Suppressor macrophage treated with lipopolysaccharide for 4 hours (primary cell): ENCODE measurements at regions not wholly inside any gene's neighbourhood (a gene's known extent, or its start where the extent isn't known, plus 50 kb on each side); places are given as distances from the start of the nearest gene placed in this dataset.
"Not testable (repeated sequence)": the region's sequence is repeated elsewhere in the genome, so short reads cannot be mapped to it uniquely, and the experiment has no call there.

Source experiments
- DNase-seq: peaks from one replicate; pipeline ENCODE4 v3.0.0-alpha.2; 2020

- DNase-seq, result no peak
These were observed 94.6 kb downstream of the NCOR2 start for GRCh38 chr12:124472690-124473279.

DNA sequence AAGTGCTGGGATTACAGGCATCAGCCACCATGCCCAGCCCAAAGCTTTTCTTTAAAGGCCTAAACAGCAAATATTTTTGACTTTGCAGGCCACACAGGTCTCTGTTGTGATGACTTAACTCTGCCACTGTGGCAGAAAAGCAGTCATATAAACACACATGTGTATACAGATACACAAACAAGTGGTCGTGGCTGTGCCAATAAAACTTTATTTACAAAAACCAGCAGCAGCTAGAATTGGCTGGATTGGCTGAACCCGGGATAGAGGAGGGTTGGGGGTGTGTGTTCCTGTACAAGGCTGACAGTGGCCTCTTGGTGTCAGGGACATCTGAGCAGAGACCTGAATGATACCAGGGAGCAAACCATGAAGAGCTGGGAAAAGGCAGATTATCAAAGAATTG is 95.6 kb downstream of the NCOR2 start:
- DNase-seq, result no peak

DNA sequence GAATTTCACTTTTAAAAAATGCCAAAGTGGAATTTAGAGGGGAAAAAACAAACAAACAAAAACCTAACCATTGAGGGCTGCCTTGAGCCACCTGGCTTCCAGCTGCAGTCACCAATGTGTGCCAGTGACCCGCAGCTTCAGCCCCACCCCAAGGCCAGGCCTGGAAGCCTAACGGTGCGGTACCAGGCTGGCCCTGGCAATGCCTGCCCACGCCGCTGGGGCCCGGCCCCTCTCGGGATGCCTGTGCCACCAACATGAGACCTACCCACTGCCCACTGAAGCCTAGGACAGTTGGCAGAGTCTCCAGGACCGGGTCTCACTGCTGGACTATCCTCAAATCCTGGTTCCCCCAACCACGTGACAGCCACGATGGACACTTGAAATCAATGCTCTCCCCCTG is 96.6 kb downstream of the NCOR2 start:
- DNase-seq, result no peak

GRCh38 chr12:124470139-124470538 is 97.3 kb downstream of the NCOR2 start:
- DNase-seq, result no peak

GRCh38 chr12:124469193-124469888 is 98.1 kb downstream of the NCOR2 start:
- peak; percentile 11 for DNase-seq

DNA sequence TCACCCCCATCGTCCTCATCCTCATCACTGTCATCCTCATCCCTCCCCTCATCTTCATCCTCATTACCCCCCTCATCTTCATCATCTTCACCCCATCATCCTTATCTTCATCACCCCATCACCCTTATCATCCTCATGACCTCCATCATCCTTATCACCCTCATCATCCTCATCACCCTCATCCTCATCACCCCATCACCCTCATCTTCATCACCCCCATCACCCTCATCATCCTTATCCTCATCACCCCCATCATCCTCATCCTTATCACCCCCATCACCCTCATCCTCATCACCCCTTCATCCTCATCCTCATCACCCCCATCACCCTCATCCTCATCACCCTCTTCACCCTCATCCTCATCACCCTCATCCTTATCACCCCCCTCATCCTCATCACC is 99.9 kb downstream of the NCOR2 start:
- DNase-seq, result not testable (repeated sequence)

GRCh38 chr12:124466216-124467128 is 100.9 kb downstream of the NCOR2 start:
- peak; percentile 90 for DNase-seq

GRCh38 chr12:124465473-124465872 is 101.9 kb downstream of the NCOR2 start:
- DNase-seq, result no peak

- DNase-seq, result no peak
These were observed 102.6 kb downstream of the NCOR2 start for GRCh38 chr12:124464830-124465229.

DNA sequence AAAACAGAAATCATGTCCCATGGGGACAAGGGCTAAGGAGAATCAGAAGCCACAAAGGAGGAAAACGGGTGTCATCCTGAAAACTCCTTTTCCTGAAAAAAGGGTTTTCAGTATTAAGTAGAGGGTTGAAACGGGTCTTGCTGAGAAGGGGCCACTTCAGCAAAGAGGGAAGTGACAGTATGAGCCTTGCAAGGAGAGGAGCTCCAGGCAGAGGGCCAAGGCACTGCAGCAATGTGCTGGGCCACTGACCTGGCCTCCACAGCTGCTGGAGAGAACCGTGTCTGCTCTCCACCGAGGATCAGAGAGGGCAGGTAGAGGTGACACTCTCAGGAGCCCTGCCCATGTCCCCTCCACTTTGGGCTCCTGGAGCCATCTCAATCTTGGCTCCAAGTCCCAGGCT is 103.3 kb downstream of the NCOR2 start:
- DNase-seq, result peak; percentile 35

DNA sequence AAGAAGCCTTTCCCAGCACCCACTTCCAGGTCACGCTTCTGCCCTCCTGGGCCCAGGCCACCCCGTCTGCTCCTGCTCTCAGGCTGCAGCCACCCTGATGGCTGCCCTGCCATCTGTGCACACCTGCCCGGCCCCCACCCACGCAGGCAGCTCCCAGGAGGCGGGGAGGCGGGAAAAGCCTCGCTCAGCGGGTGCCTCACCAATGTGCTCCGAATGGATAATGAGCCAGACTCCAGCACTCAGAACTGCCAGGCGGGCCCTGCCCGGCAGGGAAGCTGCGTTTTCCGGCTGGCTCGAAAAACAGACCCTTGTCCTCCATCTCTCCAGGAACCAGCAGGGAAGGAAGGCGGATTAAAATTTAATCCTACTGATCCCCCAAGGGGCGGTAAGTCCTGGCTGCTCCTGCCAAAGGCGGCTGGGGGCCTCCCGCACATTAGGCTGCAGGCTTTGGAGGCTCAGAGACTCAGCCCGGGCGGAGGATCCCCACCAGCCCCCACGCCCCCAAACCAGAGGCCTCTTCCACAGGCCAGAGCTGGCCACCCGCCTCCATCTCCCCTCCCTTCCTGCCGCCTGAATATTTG is 104.0 kb downstream of the NCOR2 start:
- no peak for DNase-seq

DNA sequence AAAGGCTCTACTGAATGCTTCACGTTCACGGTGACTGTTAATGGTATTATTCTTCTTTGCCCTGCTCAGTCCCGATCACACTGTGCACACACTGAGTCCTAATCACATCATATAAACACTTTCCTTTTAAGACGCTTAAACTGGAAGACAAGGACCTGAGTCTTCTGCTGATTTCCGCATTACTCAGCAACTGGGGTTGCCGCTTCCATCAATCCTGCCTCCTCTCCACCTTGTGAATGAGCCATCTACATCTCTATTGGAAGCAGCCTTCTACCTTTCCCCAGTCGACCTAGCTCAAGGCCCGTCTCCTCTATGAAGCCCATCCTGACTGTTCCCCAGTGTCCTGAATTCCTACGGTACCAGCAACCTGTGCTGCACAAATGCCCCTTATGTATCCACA is 104.7 kb downstream of the NCOR2 start:
- DNase-seq, result no peak

GRCh38 chr12:124461851-124462623 is 105.4 kb downstream of the NCOR2 start:
- no peak for DNase-seq

DNA sequence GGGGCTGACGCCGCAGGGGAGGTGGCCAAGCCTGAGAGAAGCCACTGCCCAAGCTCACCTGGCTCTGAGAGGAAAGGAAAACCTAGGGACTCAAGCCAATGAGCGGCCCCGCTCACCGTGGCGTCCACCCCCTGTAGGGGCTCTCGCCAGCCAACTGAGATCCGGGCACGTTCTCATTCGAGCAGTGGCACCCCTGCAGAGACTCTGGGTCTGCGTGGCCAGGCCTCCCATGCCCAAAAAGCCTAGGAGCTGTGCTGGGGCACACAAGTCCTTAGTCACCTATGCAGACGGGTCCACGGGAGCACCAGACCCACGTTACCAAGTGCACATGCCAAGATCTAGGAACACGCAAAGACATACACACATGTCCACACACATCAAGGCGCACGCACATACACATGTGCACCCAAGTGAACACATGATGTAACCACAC is 106.2 kb downstream of the NCOR2 start:
- DNase-seq, result no peak

GRCh38 chr12:124460771-124461170 is 106.6 kb downstream of the NCOR2 start:
- DNase-seq, result no peak

DNA sequence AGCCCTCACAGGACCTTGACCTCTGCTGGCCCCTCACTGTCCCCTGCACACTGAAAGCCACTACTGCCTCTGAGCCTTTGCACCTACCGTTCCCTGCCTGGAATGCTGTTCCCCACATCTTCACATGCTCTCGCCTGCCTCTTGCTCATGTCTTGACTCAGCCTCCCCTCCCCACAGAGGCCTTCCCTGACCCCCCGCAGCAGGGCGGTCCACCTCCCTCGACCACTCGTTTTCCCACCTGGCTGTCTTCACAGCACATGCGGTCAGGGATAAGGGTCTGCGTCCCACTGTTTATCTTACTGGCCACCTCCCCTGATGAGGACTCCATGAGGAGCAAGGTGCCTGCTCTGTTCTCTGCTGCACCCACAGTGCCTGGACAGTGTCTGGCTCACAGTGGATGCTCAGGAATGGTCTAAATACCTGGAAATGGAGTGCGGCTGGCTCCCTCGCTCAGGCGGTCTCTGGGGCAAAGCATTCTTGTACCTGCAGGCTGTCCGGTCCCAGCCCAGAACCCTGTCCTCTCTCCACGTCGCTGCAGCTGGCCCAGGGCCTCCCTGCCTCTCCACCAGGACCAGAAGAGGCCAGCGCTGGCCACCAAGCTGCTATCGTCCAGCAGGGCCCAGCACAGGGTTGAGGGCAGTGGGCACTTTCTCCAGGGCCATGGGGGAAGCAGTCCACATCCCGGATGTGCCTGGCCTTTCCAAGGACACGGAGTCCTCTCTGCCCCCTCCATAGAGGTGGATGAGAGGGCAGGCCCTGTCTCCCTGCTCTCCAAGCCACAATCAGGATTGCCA is 107.4 kb downstream of the NCOR2 start:
- DNase-seq, result no peak

DNA sequence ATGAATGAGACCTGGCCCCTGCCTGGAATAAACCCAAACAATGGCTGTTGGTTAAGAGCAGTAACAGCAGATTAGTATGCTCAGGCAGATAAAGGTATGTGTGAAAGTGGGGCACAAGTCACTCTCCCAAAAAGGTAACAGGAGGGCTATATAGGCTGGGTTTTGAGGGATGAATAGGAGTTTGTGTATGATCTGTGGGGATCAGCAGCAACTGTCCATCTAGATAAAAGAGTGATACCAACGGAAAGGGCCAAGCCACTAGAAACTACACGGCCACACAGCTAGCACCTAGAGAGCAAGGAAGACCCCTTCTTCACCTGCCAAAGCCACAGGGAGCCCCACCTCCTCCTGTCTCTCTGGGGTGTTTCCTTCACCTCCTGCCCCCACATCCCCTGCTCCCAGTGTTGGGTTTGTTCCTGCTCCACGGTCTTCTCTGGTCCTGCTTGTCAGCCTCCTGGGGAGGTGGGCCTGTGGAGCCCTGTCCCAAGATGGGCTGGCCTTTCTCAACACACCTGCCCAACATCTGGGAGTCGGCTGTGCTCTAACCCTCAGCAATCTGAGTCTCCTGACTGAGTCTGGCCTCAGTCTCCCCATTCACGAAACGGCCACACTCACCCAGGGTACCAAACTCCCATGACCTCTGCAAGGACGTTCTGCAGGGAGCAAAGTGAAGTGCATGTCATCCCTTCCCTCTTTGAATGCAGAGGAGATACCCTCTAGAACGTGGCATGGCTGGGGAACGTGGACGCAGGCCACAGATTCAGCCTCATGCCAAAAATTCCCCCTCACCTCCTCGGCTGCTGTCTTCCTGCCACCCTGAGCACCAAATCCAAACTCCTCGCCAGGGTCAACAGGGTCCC is 108.2 kb downstream of the NCOR2 start:
- no peak for DNase-seq

GRCh38 chr12:124458220-124458991 is 109.0 kb downstream of the NCOR2 start:
- DNase-seq, result no peak

DNA sequence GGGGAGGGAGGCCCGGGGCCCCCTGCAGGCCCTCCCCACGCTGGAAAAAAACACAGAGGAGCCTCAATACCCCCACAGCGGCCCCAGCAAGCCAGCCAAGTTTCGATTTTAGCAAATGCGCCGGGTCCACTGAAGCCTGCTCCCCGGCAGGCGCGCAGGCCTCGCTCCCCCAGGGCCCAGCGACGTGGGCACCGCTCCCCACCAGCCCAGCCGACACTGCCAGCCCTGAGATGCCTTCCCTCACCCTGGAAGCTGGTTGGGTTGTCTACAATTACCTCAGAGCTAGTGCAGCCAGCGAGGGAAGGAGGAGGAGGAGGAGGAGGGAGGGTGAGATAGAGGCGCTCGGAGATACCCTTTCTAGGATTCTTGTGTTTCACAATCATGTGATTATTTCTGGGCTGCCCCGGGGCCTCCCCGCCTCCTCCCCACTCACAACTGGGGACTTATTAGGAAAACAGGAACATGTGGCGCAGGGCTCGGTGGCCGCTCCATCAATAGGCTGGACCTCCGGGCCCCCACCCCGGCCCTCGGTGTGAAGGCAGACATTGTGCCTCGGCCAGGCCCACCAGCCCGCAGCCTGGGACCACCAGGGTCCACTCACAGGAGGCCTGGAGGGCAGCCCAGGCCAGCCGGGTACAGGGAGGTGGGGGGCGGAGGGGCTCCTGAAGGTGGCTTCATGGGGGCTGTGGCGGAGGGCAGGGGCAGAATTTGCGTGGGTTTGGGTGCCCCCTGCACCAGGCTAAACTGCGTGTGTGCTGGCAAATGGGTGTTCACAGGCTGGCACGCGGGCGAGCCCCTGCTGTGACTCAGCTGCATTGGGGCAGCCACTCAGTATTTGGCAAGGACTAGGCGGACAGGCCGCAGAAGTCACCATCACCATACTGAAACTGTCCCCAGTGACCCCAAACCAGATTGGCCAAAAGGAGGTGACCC is 109.9 kb downstream of the NCOR2 start:
- peak; percentile 96 for DNase-seq
